ENCODE measurements at regions not wholly inside any gene's neighbourhood (a gene's known extent, or its start where the extent isn't known, plus 50 kb on each side); places are given as distances from the start of the nearest gene placed in this dataset.

GRCh38 chr9:85262333-85262732, 479.4 kb downstream of the AGTPBP1 start:
- TF ChIP-seq POLR2A (IDR thresholded peaks at IDR 0.05; ENCODE audit: low read depth, low read length) (no peak), POLR2AphosphoS5 (IDR thresholded peaks at IDR 0.05; ENCODE audit: low read depth, low read length) (no peak), TAF1 (IDR thresholded peaks at IDR 0.05; ENCODE audit: borderline replicate concordance, low read depth, low read length) (no peak)
